HUES6 (cell line): ENCODE measurements at regions not wholly inside any gene's neighbourhood (a gene's known extent, or its start where the extent isn't known, plus 50 kb on each side); places are given as distances from the start of the nearest gene placed in this dataset.
"Not testable (repeated sequence)": the region's sequence is repeated elsewhere in the genome, so short reads cannot be mapped to it uniquely, and the experiment has no call there.

ENCODE experiments used
- H3K27ac ChIP-seq: 2 replicates; pipeline ENCODE4 v1.7.0; 2013; ENCODE audit warnings: low read depth, mild to moderate bottlenecking, low read length, inconsistent platforms
- H3K27me3 ChIP-seq: 2 replicates; pipeline ENCODE4 v1.6.1; 2013; ENCODE audit warnings: low read length; ENCODE audit not compliant: control insufficient read depth, insufficient read depth
- H3K36me3 ChIP-seq: 2 replicates; pipeline ENCODE4 v1.6.1; 2013; ENCODE audit warnings: low read length; ENCODE audit not compliant: control insufficient read depth, insufficient read depth
- H3K4me1 ChIP-seq: 2 replicates; pipeline ENCODE4 v1.6.1; 2013; ENCODE audit warnings: low read length; ENCODE audit not compliant: control insufficient read depth, insufficient read depth
- H3K4me3 ChIP-seq: 2 replicates; pipeline ENCODE4 v1.5.1; 2013; ENCODE audit warnings: low read depth, low read length
- H3K9ac ChIP-seq: one replicate; pipeline ENCODE4 v1.6.1; 2013; ENCODE audit warnings: mild to moderate bottlenecking, low read length
- H3K9me3 ChIP-seq: 2 replicates; pipeline ENCODE4 v1.6.1; 2013; ENCODE audit warnings: low read depth, low read length; ENCODE audit not compliant: control insufficient read depth, insufficient read depth

DNA sequence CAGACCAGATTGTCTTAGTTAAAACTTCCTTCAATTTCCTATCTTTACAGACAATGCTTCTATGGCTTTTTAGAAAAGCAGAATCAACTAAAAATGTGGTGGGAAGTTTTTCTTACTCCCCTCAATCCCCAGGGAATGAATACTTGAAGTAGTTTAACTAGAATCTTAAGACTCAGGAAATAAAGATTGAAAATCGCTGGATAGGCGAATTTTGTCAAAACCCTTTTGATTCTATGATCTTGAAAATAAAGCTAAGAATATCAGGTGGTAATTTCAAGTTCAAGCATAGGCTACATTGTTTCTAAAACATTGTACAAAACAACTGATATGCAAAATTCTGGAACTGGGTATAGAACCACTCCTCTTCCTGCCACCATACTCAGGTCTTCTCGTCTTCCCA lies 276.5 kb upstream of the GK2 start:
- H3K27me3 ChIP-seq = no peaks in the 10 kb centered on the region
- no peak overlapping the region for H3K4me3 ChIP-seq
- no peaks in the 10 kb centered on the region for H3K4me1 ChIP-seq
- no peak overlapping the region for H3K9ac ChIP-seq
- H3K27ac ChIP-seq = no peak overlapping the region
- no peaks in the 10 kb centered on the region for H3K36me3 ChIP-seq
- no peaks in the 10 kb centered on the region for H3K9me3 ChIP-seq

- Histone ChIP-seq H3K27me3 (no peaks in the 10 kb centered on the region), H3K9ac (no peak overlapping the region), H3K9me3 (no peaks in the 10 kb centered on the region), H3K4me3 (no peak overlapping the region), H3K4me1 (no peaks in the 10 kb centered on the region), H3K27ac (no peak overlapping the region), H3K36me3 (no peaks in the 10 kb centered on the region)
These were observed 274.9 kb upstream of the GK2 start for GRCh38 chr4:79682801-79683530.

GRCh38 chr4:79682161-79682560 lies 274.1 kb upstream of the GK2 start:
- no peaks in the 10 kb centered on the region for H3K9me3 ChIP-seq
- no peak overlapping the region for H3K27ac ChIP-seq
- no peak overlapping the region for H3K9ac ChIP-seq
- H3K4me1 ChIP-seq = no peaks in the 10 kb centered on the region
- H3K27me3 ChIP-seq = no peaks in the 10 kb centered on the region
- H3K36me3 ChIP-seq = no peaks in the 10 kb centered on the region
- no peak overlapping the region for H3K4me3 ChIP-seq

- Histone ChIP-seq H3K36me3 (no peaks in the 10 kb centered on the region), H3K27me3 (no peaks in the 10 kb centered on the region), H3K9ac (no peak overlapping the region), H3K4me3 (no peak overlapping the region), H3K9me3 (no peaks in the 10 kb centered on the region), H3K27ac (no peak overlapping the region), H3K4me1 (no peaks in the 10 kb centered on the region)
These were observed 271.8 kb upstream of the GK2 start for GRCh38 chr4:79679859-79680258.

DNA sequence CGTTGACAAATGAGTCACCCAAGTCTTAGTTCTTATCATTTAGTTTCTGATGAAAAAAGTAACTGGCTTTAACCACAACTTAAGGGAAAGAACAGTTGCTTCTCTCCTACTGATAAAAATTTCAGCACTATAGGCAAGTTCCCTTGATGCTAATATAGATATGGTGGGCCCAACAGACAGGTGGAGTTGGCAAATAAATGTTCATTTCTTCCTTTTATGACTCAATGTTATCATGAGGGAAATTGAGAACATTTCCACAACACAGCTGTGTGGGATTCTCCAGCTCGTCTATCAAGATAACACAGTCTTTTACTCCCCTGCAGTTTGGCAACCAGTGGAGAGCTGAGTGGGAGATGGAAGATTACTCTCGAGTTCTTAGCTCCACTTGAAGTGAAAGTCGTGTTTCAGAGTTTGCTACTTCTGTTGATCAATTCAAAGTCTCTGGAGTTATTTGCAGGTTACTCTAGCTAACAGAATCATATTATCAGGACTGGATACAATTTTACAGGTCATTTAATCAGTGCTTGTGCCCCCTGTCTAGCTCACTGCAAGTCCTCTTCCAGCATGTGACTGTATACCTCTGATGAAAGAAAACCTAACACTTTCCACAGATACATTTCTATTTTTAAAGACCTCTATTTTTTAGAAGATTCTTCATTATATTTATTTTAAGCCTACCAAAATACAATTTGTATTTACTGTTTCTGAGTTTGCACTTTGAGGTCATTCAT lies 270.6 kb upstream of the GK2 start:
- Histone ChIP-seq H3K9ac (no peak overlapping the region), H3K27me3 (no peaks in the 10 kb centered on the region), H3K4me1 (no peaks in the 10 kb centered on the region), H3K9me3 (no peaks in the 10 kb centered on the region), H3K4me3 (no peak overlapping the region), H3K36me3 (no peaks in the 10 kb centered on the region), H3K27ac (no peak overlapping the region)

DNA sequence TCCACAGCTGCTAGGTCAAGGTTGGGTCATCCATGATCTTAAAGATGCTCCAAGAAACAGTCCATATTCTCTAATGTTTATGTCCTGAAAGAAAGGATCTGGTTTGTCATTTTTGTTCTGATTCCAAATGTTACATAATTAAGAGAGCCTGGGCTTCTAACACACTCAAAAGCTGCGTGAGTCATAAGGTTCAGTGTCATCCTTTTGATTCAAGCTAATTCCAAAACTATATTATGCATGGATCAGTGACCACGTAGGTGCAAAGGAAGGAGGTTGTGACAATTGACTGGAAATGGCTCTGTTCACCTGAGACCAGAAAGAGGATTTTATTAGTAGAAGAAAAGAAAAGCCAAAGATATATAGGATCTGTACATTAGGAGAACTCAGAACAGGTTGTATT lies 268.7 kb upstream of the GK2 start:
- no peaks in the 10 kb centered on the region; the same call in 1 of the 2 replicates for H3K9me3 ChIP-seq
- no peak overlapping the region for H3K4me3 ChIP-seq
- no peak overlapping the region for H3K27ac ChIP-seq
- H3K27me3 ChIP-seq = no peaks in the 10 kb centered on the region
- no peak overlapping the region for H3K9ac ChIP-seq
- H3K4me1 ChIP-seq = no peaks in the 10 kb centered on the region
- H3K36me3 ChIP-seq = no peaks in the 10 kb centered on the region

GRCh38 chr4:79674906-79675305 lies 266.9 kb upstream of the GK2 start:
- H3K4me3 ChIP-seq, H3K4me1 ChIP-seq, H3K36me3 ChIP-seq, H3K9me3 ChIP-seq, H3K9ac ChIP-seq, H3K27me3 ChIP-seq, H3K27ac ChIP-seq: not testable (repeated sequence)

DNA sequence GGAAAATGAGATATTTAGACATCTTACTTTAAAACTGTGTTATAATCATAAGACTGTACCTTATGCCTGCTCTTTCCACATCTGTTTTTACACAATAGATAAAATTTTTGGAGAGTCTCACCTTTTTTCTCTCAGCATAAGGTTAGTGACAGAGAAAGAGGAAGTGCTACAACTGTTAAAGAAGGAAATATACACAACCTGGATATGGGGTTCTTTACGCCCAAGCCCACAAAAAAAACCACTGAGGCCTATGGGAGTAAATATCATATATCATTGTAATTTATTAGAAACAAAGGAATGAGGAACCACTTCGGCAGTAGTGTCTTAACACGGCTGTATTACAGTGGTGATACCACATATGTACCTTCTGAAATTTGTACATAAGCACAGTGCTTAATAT lies 265.9 kb upstream of the GK2 start:
- Histone ChIP-seq H3K27me3 (no peaks in the 10 kb centered on the region), H3K9ac (no peak overlapping the region), H3K9me3 (peaks cover 3% of the 10 kb centered on the region; the same call in 1 of the 2 replicates), H3K27ac (no peak overlapping the region), H3K4me1 (no peaks in the 10 kb centered on the region), H3K36me3 (no peaks in the 10 kb centered on the region), H3K4me3 (no peak overlapping the region)

GRCh38 chr4:79673377-79673776 lies 265.3 kb upstream of the GK2 start:
- no peak overlapping the region for H3K27ac ChIP-seq
- no peaks in the 10 kb centered on the region for H3K27me3 ChIP-seq
- no peak overlapping the region for H3K4me3 ChIP-seq
- H3K36me3 ChIP-seq = no peaks in the 10 kb centered on the region
- no peak overlapping the region for H3K9ac ChIP-seq
- H3K4me1 ChIP-seq = no peaks in the 10 kb centered on the region
- H3K9me3 ChIP-seq = peaks cover 3% of the 10 kb centered on the region; the same call in 1 of the 2 replicates

DNA sequence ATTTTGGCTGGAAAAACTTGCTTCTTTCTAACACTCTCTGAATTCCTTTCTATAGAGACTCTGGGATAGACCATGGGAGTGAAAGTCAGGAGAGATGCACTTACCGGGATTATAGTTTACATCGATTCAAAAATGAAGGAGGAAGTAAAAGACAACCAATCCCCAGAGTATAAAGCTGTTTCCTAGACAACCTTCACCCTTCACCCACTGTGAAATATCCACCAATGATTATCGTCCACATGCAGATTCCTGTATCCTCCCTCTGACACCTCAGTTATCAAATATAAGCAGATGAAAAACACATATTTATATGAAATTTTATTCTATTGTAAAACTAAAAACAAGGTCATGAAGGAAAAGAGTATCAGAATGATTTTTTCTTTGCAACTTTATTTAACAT lies 258.8 kb upstream of the GK2 start:
- Histone ChIP-seq H3K4me3 (no peak overlapping the region), H3K27ac (no peak overlapping the region), H3K27me3 (no peaks in the 10 kb centered on the region), H3K4me1 (no peaks in the 10 kb centered on the region), H3K9me3 (0 out of 2 replicates have a peak, but pooled peaks cover 3% of the 10 kb centered on the region), H3K9ac (no peak overlapping the region), H3K36me3 (no peaks in the 10 kb centered on the region)

- no peak overlapping the region for H3K4me3 ChIP-seq
- H3K9ac ChIP-seq = no peak overlapping the region
- no peak overlapping the region for H3K27ac ChIP-seq
- 0 out of 2 replicates have a peak, but pooled peaks cover 3% of the 10 kb centered on the region for H3K9me3 ChIP-seq
- no peaks in the 10 kb centered on the region for H3K4me1 ChIP-seq
- H3K36me3 ChIP-seq = no peaks in the 10 kb centered on the region
- no peaks in the 10 kb centered on the region for H3K27me3 ChIP-seq
These were observed 258.1 kb upstream of the GK2 start for GRCh38 chr4:79666112-79666511.
